G401 (cell line): ENCODE measurements at regions not wholly inside any gene's neighbourhood (a gene's known extent, or its start where the extent isn't known, plus 50 kb on each side); places are given as distances from the start of the nearest gene placed in this dataset.
"Not testable (repeated sequence)": the region's sequence is repeated elsewhere in the genome, so short reads cannot be mapped to it uniquely, and the experiment has no call there.

Experiments
- DNase-seq: peaks from one replicate; pipeline ENCODE4 v3.0.0-alpha.2; 2015; ENCODE audit warnings: low spot score
- in situ Hi-C: cut with HindIII; loops from 2 replicates; pipeline ENCODE4 v1.10.0; 2016; ENCODE audit warnings: low sequenced_read_pairs, mixed read lengths

DNA sequence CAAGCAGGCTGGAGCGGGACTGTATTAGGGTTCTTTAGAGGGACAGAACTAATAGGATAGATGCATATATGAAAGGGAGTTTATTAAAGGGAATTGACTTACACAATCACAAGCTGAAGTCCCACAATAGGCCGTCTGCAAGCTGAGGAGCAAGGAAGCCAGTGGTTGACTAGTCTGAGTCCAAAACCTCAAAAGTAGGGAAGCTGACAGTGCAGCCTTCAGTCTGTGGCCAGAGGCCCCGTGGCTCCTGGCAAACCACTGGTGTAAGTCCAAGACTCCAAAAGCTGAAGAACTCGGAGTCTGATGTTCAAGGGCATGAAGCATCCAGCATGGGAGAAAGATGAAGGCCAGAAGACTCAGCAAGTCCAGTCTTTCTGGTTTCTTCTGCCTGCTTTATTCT, 281.8 kb downstream of the QKI start:
- in situ Hi-C loops, DNase-seq: not testable (repeated sequence)

DNA sequence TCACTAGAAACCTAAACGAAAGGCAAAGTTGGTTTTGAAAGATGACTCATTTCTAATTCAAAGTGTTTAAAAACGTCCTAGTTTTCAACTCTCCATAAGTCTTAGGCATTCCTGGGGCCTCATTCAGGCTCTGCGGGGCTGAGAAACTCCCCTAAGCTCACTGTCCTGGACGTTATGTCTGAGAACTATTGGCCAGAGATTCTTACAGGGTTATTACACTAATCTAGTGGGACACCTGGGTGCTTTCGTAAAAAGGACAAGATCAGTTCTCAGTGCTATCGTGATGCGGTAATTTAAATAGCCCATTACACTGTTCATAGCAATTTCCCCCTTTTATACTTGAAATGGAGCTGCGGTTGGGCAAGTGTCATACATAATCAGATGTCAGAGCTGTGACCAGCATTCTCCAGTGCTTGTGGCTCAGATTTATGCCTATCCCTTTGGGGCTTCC, 280.9 kb downstream of the QKI start:
- no peak for DNase-seq
- in situ Hi-C loops: no loop called here

DNA sequence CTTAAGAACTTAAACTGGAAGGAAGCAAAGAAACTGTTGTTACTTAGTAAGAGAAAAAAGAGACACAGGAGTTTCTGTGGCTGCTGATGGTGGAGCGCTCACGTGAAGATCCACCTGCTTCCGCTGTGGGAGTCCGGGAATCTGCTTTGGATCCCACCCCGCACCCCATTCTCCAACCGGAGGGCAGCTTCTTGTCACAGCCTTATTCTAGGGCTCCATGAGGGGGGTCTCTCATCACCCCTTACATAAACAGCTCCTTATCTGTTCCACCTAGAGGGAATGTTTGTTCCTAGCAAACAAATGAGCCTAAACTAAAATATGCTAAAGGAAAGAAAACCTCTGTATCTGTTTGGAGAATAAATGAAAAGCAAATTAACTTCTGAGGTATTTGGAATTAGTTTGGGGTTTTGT, 280.5 kb downstream of the QKI start:
- no peak for DNase-seq
- in situ Hi-C loops: no loop called here

DNA sequence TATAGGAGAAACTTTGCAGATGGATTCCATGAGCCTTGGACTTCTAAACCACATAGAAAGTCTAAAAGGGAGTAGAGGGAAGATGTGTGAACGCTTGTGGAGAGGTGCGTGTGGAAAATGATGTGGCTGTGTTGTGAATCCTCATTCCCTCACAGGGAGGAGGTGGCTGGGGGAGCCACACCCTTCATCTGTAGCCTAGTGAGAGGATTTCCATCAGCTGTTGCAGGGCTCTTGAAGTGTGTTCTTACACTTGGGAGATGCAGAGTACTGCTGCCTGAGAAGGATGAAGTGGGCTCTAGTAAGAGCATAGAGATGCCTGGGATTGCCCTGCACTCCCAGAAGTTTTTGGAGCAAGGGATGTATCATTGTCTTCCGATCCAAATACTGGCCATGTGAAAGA, 279.6 kb downstream of the QKI start:
- DNase-seq: no peak
- in situ Hi-C loops: no loop called here

DNA sequence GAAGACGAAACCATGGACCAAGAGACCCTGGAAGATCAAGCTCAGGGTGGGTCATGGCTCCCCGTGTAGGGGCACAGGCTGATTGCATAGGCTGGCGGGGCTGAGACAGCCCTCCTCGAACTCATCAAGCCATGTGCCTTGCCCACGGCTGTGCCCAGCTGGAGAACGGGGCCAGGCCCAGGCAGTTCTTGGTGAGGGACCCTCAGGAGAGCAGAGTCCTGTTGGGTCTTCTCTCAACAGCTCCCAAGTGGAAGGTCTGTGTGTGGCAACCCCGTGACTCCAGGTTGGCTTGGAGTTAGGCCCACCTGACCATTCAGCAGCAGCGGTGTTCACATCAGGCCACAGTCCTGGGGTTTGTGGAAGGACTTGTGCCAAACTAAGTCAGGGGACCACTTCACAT, 276.5 kb downstream of the QKI start:
- in situ Hi-C loops: no loop called here
- DNase-seq: no peak

DNA sequence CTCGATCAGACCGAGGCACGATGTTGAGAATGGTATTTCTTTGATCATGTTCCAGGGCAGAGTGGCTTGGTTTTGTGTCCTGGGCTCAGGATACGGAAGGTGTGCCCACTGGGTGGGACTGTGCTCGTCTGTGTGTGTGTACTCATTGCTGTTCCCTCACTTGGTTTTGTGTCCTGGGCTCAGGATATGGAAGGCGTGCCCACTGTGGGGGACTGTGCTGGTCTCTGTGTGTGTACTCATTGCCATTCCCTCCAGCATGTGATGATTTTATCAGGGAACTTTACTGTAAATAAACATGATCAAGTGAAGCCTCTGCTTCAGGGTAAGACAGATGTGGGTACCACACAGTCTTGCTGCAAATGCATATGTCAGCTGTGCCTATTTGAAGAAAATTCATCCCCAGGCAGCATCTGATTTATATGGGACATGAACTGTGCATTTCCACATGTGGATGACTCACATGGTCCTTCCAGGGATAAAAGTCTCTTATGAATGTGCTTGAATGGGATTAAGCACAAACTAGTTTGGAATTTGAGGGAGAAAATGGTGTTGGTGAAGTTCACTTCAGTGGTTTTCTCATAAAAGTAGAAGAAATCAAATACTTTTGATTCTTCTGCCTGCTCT, 274.3 kb downstream of the QKI start:
- no peak for DNase-seq
- in situ Hi-C loops: no loop called here

DNA sequence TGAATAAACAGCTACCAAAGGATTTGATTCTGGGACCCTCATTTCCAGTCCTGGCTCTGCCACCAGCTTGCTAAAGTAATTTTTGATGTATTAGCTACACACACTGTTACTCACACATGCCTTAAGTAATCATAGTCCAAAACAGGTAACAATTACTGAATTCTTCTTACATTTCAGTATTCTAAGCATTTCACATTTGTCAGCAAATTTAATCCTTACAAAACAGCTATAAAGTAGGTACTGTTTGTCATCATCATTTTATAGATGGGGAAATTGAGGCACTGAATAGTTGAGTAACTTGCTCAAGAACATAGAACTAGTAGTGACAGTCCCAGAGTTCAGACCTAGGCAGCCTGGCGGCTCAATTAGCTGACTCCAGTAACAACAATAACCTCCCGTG, 272.6 kb downstream of the QKI start:
- in situ Hi-C loops: no loop called here
- DNase-seq: no peak

DNA sequence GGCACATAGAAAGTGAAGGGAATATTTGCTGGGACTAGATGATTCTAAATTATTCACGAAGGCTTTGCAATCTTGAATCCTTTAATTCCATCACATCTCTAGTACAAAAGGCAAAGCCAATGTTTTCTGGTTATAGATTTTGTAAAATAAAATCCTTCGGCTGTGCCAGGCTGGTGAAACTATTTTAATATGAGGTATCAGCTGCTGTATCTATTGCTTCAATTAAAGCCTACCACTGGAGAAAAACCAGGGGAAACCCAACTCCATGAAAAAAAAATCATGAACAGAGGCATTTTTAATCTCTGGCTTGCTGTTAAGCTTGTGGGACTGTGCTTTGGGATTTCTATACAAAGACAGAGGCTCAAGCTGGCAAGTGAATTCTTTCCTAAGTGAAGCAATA, 271.8 kb downstream of the QKI start:
- no peak for DNase-seq
- in situ Hi-C loops: no loop called here

DNA sequence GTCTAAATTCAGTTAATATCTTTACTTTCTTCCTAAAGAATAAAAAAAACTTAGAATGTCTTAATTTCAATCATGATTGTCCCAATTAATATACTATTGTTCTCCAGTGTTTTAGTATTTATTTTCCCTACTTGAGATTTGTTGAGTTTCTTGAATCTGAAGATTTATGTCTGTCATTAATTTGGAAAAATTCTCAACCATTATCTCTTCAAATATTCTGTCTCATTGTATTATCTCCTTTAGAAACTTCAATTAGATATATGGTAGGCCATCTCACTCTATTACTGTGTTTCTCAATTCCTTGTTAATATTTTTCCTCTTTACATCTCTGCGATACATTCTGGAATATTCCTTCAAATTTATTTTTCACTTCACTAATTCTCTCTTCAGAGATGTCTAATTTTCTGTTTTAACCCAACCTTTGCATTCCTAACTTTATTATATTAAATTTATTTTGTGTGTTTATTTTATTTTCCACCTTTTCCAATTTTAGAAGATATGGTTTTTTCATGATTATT, 268.6 kb downstream of the QKI start:
- DNase-seq: no peak
- in situ Hi-C loops: no loop called here

DNA sequence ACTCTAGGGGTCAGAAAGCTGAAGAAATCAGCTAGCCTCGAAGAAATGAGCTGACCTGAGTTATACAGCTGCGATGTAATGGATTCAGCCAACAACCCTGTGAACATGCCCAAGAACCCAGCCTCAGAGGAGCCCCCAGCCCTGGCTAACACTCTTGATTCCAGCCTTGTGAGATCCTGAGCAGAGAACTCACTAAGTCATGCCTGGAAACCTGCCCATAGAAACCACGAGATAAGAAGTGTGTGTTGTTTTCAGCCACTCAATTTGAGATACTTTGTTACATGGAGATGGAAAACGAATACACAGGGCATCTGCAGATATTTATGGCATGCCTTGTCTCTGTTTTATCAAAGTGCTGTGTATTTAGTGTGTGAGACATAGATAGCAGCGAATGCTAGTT, 265.2 kb downstream of the QKI start:
- no peak for DNase-seq
- in situ Hi-C loops: no loop called here

DNA sequence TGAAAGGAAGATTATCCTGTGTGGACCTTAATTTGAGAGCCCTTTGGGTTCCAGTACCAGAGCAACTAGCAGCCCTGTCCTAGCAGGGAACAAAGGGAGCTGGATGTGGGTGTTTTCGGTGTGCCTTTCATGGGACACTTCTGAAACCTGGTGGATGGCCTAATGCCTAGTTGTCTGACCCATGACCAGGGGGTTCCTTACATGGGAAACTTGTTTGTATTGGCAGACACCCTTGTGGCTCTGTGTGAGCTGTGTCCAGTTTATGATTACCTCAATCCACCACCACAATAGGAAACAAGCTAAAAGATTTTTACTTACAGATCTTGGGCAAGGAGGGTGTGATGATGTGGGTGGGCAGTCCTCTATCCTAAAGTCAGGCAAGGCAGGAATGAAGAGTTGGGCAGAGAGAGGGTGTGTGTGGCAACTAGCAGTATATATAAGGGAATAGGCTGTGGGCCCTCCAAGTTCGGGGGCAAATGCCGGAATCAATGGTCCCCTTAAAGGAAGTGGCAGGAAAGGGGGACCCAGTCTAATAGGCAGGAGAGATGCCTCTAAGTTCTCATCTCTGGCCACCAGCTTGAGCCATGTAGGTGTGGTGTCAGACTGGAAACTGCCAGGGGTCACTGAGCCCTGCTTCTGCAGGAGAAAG, 264.6 kb downstream of the QKI start:
- in situ Hi-C loops: no loop called here
- DNase-seq: no peak

DNA sequence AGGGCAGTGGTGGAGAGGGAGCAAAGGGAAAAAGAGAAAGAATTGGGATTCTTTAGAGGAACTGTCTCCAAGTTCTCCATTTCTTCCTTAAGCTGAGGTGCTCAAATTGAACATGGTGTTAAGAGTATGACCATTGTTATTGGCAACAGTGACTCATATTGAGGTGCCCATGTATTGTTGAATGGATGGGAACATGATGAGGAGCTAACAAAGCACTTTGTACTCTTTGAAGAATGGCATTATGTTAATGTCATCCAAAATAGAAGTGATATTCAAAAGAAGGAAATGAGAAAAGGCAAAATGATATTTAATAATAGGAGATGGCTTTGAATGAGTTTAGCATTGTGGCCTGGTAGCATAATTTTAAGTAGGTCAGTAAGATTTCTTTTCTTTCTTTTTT, 261.1 kb downstream of the QKI start:
- DNase-seq: no peak
- in situ Hi-C loops: no loop called here

DNA sequence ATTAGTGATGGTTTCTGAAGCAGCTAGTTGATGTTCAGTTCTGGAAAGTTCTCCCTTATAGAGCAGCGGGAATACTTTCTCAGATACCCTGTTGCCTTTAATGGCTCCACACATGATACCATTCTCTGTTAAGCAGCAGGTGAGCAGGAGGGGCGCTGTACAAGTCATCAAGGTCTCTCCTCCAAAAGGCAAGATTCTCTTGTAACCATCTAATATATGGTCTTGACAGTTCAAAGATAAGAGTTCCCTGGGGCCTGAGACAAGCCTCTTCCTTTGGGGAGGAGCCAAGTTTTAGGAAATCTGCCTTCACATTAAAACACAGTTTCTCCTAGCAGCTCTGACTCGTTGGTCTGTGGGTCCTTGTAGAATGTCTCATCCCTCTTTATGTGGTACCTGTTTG, 258.2 kb downstream of the QKI start:
- in situ Hi-C loops: no loop called here
- DNase-seq: no peak

DNA sequence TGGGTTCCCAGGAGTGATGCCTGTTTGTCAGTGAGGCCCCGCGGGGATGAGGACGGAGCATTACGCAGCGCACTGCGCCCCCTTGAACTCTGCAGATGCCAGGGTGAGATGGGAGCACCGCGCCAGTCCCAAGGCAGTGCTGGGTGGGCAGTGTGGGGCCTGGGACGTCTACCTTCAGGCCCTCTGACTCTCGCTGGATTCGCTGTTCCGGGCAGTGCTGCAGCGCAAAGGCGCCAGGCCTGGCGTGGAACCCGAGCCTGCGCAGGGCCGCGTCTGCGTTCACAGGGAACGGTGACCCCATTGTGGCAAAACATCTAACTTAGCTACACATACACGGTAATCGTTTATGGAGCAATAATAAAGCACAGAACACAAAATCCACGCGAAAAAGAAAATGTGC, 257.3 kb downstream of the QKI start:
- no peak for DNase-seq
- in situ Hi-C loops: no loop called here

DNA sequence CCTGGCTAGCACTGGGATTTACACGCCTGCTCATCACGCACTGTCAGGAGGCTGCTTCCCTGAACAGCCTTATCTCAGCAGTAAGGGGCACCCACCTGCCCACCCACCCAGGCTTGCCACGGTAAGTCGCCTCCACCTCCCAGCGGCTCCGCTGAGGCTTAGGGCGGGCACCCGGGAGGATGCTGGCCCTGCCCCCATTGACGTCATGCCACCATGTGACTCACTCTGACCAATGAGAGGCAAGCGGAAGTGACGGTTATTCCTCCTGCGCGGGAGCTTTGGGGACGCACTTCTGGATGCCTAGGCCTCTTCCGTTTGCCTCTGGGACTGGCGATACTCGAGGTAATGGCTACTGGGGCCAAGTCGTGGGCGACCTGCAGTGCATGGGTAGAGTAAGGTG, 256.8 kb downstream of the QKI start:
- in situ Hi-C loops: no loop called here
- DNase-seq: no peak

DNA sequence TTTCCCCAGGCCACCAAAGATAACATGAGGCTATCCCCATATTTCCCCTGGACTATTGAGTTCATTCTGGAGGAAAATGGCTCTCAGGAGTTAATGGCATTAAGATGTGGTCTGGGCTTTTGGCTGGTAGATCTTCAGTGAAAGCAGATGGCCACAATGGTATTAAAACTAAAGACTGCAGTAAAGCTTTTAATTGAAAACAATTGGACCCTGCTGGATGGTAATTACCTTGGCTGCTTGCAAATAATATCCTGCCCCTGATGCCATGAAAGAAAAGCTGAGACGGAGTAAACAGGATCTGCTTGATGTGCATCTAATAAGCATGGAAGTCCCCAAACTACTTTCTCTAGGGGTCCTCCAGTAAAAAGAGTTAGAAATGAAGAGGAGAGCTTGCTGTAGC, 255.8 kb downstream of the QKI start:
- no peak for DNase-seq

DNA sequence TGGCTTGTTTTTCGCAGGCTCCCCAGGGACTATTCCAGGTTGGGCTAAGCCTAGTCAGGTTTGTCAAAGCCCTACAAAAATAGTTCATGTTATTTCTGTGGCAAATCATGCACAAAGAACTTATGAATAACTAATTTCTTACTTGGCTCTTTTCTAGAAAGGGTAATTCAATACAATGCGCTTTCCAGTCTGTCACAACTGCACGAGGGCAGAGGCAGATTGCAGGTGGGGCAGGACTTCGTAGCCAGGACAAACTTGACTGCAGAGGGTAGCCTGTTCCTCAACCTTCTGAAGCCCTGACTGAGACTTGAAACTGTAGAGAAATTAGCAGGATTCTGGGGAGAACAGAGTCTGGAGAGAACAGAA, 253.5 kb downstream of the QKI start:
- in situ Hi-C loops: no loop called here
- no peak for DNase-seq

More for the DNA sequence above, 255.8 kb downstream of the QKI start:
- in situ Hi-C loops: no loop called here

DNA sequence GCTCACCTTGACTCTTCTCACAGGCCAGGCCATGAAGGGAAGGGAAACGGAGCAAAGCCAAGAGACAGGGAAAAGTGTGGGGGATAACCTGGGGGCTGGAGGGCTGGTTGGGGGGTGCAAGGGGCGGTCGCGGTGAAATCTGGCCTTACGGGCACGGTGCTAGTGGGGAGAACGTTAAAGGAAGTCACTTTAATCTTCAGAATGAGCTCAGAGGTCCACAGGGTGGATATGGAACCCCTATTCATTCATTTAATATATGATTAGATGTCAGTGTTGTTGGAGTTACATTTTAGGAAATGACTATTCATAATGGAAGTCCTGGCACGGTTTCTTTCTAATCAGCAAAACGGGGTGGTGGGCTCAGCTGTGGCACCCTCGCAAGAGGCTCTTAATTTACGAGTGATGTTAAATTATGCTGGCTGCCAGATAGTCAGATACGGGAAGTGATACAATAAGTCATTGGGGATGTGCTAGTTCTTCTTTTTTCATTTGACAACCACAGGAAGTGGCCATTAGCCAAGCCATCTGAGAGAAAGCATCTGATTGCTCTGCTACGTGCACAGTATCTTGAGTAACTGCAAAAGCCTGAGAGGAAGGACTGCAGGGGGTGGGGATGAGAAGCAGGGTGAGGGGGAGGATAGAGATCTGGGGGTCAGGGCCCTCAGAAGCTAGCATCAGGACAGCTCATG, 253.0 kb downstream of the QKI start:
- in situ Hi-C loops: no loop called here
- peak; percentile 8 for DNase-seq

DNA sequence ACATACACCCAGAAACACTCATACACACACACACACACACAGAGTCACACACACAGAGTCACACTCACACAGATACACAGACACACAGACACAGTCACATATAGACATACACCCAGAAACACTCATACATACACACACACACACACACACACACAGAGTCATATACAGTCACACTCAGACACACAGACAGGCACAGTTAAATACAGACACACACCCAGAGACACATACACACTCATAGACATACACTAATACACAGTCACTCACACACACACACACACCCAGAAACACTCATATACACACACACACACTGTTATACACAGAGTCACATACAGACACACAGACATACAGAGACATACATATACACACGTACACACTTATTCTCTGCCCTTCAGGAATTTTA, 250.9 kb downstream of the QKI start:
- DNase-seq: no peak
- in situ Hi-C loops: no loop called here

DNA sequence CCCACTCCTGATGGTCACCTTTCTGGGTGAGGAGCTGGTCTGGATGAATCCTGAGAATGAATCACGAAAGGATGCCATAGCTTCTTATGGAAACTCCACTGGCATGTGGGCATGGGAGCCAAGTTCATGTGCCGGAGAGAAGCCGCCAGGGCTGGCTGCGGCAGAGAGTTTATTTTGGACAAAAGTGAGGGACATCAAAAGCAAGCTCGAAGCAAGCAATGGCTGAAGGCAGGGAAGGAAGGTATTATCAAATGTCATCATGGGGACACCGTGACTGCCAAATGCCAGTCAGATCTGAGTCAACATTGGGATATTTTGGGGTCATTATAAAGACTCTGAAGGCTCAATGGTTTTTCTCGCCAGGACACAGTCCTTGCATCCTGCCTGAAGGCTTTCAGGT, 249.1 kb downstream of the QKI start:
- in situ Hi-C loops: no loop called here
- no peak for DNase-seq
